Naive thymus-derived CD4-positive, alpha-beta T cell (primary cell): ENCODE measurements at regions not wholly inside any gene's neighbourhood (a gene's known extent, or its start where the extent isn't known, plus 50 kb on each side); places are given as distances from the start of the nearest gene placed in this dataset.

Source experiments
- ATAC-seq: fragments of 150-1000 bp; cut with Tn5 transposase; 2 replicates; pipeline ENCODE4 v1.10.0; 2021; ENCODE audit warnings: mild to moderate bottlenecking, moderate library complexity
- CTCF ChIA-PET: fragments of 350-600 bp; sonication (Branson Sonifier 250); formaldehyde crosslinking; loops from one replicate; lab custom pipeline; 2021; ENCODE audit warnings: antibody characterized with exemption; lab: Charles Lee
- POLR2A ChIA-PET: fragments of 350-600 bp; sonication (Branson Sonifier 250); formaldehyde crosslinking; loops from one replicate; lab custom pipeline; 2021; ENCODE audit warnings: antibody characterized with exemption, inconsistent platforms; lab: Charles Lee
- DNase-seq, 9 donors: peaks; one replicate each; pipeline versions ENCODE4 v3.0.0 to v3.0.0-alpha.2; 2020 to 2022; ENCODE audit warnings: mixed read lengths in 1 of 9
- H3K27ac ChIP-seq: one replicate; pipeline ENCODE4 v1.7.0; 2013; ENCODE audit warnings: mild to moderate bottlenecking, low read depth, low read length, moderate library complexity
- H3K27me3 ChIP-seq, 2 donors: one replicate each; pipeline ENCODE4 v1.7.0; 2013; ENCODE audit warnings: low read length in 2 of 2, mild to moderate bottlenecking in 2 of 2, moderate library complexity in 2 of 2; ENCODE audit not compliant: control insufficient read depth in 2 of 2, insufficient read depth in 2 of 2
- H3K36me3 ChIP-seq, 3 experiments: 1 replicate in 2 of 3; 2 replicates in 1 of 3; pipeline ENCODE4 v1.7.0; 2013; ENCODE audit warnings: low read length in 3 of 3, mild to moderate bottlenecking in 3 of 3, moderate library complexity in 1 of 3; ENCODE audit not compliant: insufficient read depth in 3 of 3, control insufficient read depth in 2 of 3
- H3K4me1 ChIP-seq, 2 donors: one replicate each; pipeline ENCODE4 v1.7.0; 2013; ENCODE audit warnings: low read length in 2 of 2, mild to moderate bottlenecking in 2 of 2, moderate library complexity in 1 of 2; ENCODE audit not compliant: control insufficient read depth in 2 of 2, insufficient read depth in 2 of 2
- H3K4me3 ChIP-seq: 2 replicates; pipeline ENCODE4 v1.7.0; 2013; ENCODE audit warnings: mild to moderate bottlenecking, low read length
- H3K9me3 ChIP-seq, 3 experiments: 1 replicate in 2 of 3; 2 replicates in 1 of 3; pipeline ENCODE4 v1.7.0; 2013; ENCODE audit warnings: low read length in 3 of 3; ENCODE audit not compliant: control insufficient read depth in 2 of 3
- H3K27ac Mint-ChIP-seq, 9 donors: one replicate each; pipeline ENCODE4 v1.8.0; 2020 to 2022; ENCODE audit warnings: mixed read lengths in 9 of 9, mild to moderate bottlenecking in 8 of 9, moderate library complexity in 5 of 9, inconsistent platforms in 2 of 9
- H3K27me3 Mint-ChIP-seq, 5 donors: one replicate each; pipeline ENCODE4 v1.8.0; 2021 to 2022; ENCODE audit warnings: mixed read lengths in 5 of 5, mild to moderate bottlenecking in 1 of 5
- H3K36me3 Mint-ChIP-seq, 5 donors: one replicate each; pipeline ENCODE4 v1.8.0; 2020 to 2022; ENCODE audit warnings: mixed read lengths in 5 of 5, mild to moderate bottlenecking in 3 of 5, inconsistent platforms in 1 of 5
- H3K4me1 Mint-ChIP-seq, 7 donors: one replicate each; pipeline ENCODE4 v1.8.0; 2020 to 2022; ENCODE audit warnings: mixed read lengths in 7 of 7, mild to moderate bottlenecking in 3 of 7, inconsistent platforms in 1 of 7
- H3K4me3 Mint-ChIP-seq, 10 donors: one replicate each; pipeline ENCODE4 v1.8.0; 2020 to 2022; ENCODE audit warnings: mild to moderate bottlenecking in 10 of 10, mixed read lengths in 10 of 10, moderate library complexity in 6 of 10, inconsistent platforms in 2 of 10
- H3K9me3 Mint-ChIP-seq, 11 donors: one replicate each; pipeline ENCODE4 v1.8.0; 2020 to 2022; ENCODE audit warnings: mixed read lengths in 11 of 11, mild to moderate bottlenecking in 4 of 11, inconsistent platforms in 1 of 11, moderate library complexity in 1 of 11
- intact Hi-C, 2 donors: fragments of 100-400 bp; cut with micrococcal nuclease; formaldehyde crosslinking; loops; one replicate each; pipeline ENCODE4 v1.15.1; 2023

DNA sequence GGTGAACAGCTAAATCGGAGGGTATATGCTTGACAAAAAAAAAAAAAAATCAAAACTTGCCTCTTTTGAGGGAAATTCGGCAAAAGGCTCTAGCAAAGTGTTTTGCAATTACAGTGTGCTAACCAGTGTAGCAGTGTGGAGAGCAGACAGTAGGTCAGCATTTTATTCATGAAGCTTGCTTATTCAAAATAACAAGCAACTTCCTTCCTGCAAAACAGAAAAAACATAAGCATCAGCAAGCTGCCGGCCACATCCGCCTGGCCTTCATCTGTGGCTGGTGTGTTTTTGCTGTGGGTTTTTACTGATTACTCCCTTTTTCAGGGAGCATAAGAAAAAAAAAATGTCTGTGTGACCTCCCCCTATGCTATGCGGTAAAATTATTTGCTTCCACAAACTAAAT lies 434.1 kb downstream of the OCA2 start:
- Mint-ChIP-seq H3K9me3 (peaks cover 0 to 7% (median 3%) of the 10 kb centered on the region in 11 donors), H3K27me3 (peaks cover 0 to 8% (median 0%) of the 10 kb centered on the region in 5 donors), H3K4me3 (no peak overlapping the region), H3K27ac (no peak overlapping the region), H3K36me3 (no peaks in the 10 kb centered on the region), H3K4me1 (no peaks in the 10 kb centered on the region)
- CTCF ChIA-PET: no interaction called here
- Histone ChIP-seq H3K4me3 (no peak overlapping the region), H3K36me3 (no peaks in the 10 kb centered on the region), H3K27me3 (no peaks in the 10 kb centered on the region), H3K4me1 (no peaks in the 10 kb centered on the region), H3K9me3 (no peaks in the 10 kb centered on the region), H3K27ac (no peak overlapping the region)
- ATAC-seq (no peak), DNase-seq (no peak)
- intact Hi-C loops: no loop called here
- POLR2A ChIA-PET: no interaction called here

- no peaks in the 10 kb centered on the region for H3K36me3 ChIP-seq
- no peaks in the 10 kb centered on the region for H3K9me3 ChIP-seq
- intact Hi-C loops: no loop called here
- H3K4me1 ChIP-seq: no peaks in the 10 kb centered on the region
- DNase-seq: no peak
- Mint-ChIP-seq H3K36me3 (no peaks in the 10 kb centered on the region), H3K27me3 (peaks cover 0 to 8% (median 0%) of the 10 kb centered on the region in 5 donors), H3K4me1 (no peaks in the 10 kb centered on the region), H3K4me3 (no peak overlapping the region), H3K9me3 (peaks cover 0 to 9% (median 4%) of the 10 kb centered on the region in 11 donors), H3K27ac (no peak overlapping the region)
- ATAC-seq: no peak
- H3K27me3 ChIP-seq: no peaks in the 10 kb centered on the region
- POLR2A ChIA-PET: no interaction called here
- no peak overlapping the region for H3K27ac ChIP-seq
- CTCF ChIA-PET: no interaction called here
- no peak overlapping the region for H3K4me3 ChIP-seq
Measured at GRCh38 chr15:27662892-27663291, 436.2 kb downstream of the OCA2 start.

DNA sequence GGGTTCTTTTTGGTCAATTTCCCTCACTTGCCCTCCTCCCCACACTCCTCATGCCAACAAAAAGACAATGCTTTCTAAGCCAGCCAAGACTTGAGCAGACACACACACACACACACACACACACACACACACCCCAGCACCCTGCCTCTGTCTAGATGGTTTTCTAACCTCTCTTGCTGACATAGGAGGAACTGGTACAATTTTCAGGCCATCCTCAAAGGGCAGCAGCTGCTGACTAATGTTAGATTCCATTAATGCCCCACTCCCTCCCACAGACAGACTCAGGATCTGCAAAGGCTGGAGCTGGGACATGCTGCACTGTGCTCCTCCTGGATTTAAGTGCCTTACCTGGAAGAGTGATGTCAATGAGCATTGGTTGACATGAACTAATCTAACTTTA lies 438.4 kb downstream of the OCA2 start:
- Mint-ChIP-seq H3K9me3 (peaks cover 0 to 12% (median 5%) of the 10 kb centered on the region in 11 donors), H3K27me3 (peaks cover 0 to 13% (median 0%) of the 10 kb centered on the region in 5 donors), H3K4me3 (no peak overlapping the region), H3K4me1 (no peaks in the 10 kb centered on the region), H3K36me3 (no peaks in the 10 kb centered on the region), H3K27ac (no peak overlapping the region)
- H3K27ac ChIP-seq: no peak overlapping the region
- no peak for DNase-seq
- no peaks in the 10 kb centered on the region for H3K36me3 ChIP-seq
- POLR2A ChIA-PET: no interaction called here
- H3K4me1 ChIP-seq: no peaks in the 10 kb centered on the region
- CTCF ChIA-PET: no interaction called here
- no peaks in the 10 kb centered on the region for H3K27me3 ChIP-seq
- H3K4me3 ChIP-seq: no peak overlapping the region
- H3K9me3 ChIP-seq: no peaks in the 10 kb centered on the region
- no peak for ATAC-seq
- intact Hi-C loops: no loop called here

- H3K27ac ChIP-seq: no peak overlapping the region
- no peaks in the 10 kb centered on the region for H3K27me3 ChIP-seq
- Mint-ChIP-seq H3K4me3 (no peak overlapping the region), H3K27ac (no peak overlapping the region), H3K4me1 (no peaks in the 10 kb centered on the region), H3K36me3 (no peaks in the 10 kb centered on the region), H3K27me3 (peaks cover 0 to 13% (median 0%) of the 10 kb centered on the region in 5 donors), H3K9me3 (peaks cover 0 to 12% (median 7%) of the 10 kb centered on the region in 11 donors)
- ATAC-seq (no peak), DNase-seq (no peak)
- POLR2A ChIA-PET: no interaction called here
- CTCF ChIA-PET: no interaction called here
- H3K9me3 ChIP-seq: no peaks in the 10 kb centered on the region
- intact Hi-C loops: no loop called here
- no peaks in the 10 kb centered on the region for H3K36me3 ChIP-seq
- H3K4me3 ChIP-seq: no peak overlapping the region
- H3K4me1 ChIP-seq: no peaks in the 10 kb centered on the region
Measured at GRCh38 chr15:27656296-27656987, 442.7 kb downstream of the OCA2 start.

- no peak overlapping the region for H3K27ac ChIP-seq
- intact Hi-C loops: no loop called here
- Mint-ChIP-seq H3K4me1 (no peaks in the 10 kb centered on the region), H3K36me3 (no peaks in the 10 kb centered on the region), H3K27me3 (peaks cover 0 to 9% (median 0%) of the 10 kb centered on the region in 5 donors), H3K27ac (no peak overlapping the region), H3K4me3 (no peak overlapping the region), H3K9me3 (peaks cover 0 to 14% (median 6%) of the 10 kb centered on the region in 11 donors)
- no peaks in the 10 kb centered on the region for H3K36me3 ChIP-seq
- ChIA-PET CTCF (no interaction called here), POLR2A (no interaction called here)
- no peaks in the 10 kb centered on the region for H3K9me3 ChIP-seq
- no peaks in the 10 kb centered on the region for H3K27me3 ChIP-seq
- no peaks in the 10 kb centered on the region for H3K4me1 ChIP-seq
- no peak overlapping the region for H3K4me3 ChIP-seq
- DNase-seq (no peak), ATAC-seq (no peak)
Measured at GRCh38 chr15:27655056-27655455, 444.1 kb downstream of the OCA2 start.

DNA sequence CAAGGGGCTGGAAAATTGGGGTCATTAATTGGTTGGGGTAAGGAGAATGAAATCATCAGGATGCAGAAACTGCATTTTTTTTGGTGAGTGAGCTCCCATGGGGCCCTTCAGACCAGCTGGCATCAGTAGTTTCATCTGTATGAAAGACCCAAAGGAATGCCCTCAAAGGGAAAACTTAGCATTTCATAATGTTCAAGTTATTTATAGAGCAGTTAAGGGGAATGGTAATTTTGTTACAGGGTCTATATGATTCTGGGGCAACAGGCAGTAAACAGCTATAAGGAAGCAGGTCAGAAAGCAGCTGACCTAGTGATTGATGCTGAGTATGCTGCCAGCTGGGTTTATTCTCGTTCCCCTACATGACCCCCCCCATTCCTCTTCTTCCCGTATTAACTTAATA lies 448.9 kb downstream of the OCA2 start:
- Histone ChIP-seq H3K27me3 (no peaks in the 10 kb centered on the region), H3K4me3 (no peak overlapping the region), H3K9me3 (no peaks in the 10 kb centered on the region), H3K36me3 (no peaks in the 10 kb centered on the region), H3K4me1 (no peaks in the 10 kb centered on the region), H3K27ac (no peak overlapping the region)
- Mint-ChIP-seq H3K27me3 (peaks cover 0 to 8% (median 0%) of the 10 kb centered on the region in 5 donors), H3K9me3 (peaks cover 2 to 14% (median 7%) of the 10 kb centered on the region in 11 donors), H3K36me3 (no peaks in the 10 kb centered on the region), H3K4me1 (no peaks in the 10 kb centered on the region), H3K27ac (no peak overlapping the region), H3K4me3 (no peak overlapping the region)
- ATAC-seq: no peak
- intact Hi-C loops: no loop called here
- DNase-seq: no peak
- POLR2A ChIA-PET: no interaction called here
- CTCF ChIA-PET: no interaction called here

DNA sequence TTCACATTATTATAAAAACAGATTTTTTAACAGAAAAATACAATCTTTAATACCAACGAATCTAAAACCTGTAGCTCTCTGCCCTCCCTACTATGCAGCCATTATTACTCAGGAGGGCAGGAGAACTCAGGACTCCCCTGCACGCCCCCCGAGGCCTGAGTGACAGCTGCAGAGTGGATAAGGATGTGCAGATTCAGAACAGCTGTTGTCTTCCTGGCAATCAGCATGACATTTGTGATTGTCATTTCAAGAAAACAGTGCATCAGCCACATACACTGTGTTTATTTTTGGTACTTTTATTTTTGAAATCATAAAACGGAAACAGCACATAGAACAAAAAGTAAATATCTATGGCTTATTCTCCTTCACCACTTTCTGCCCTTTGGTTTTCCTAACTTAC lies 450.8 kb downstream of the OCA2 start:
- Histone ChIP-seq H3K4me1 (no peaks in the 10 kb centered on the region), H3K36me3 (no peaks in the 10 kb centered on the region), H3K27me3 (no peaks in the 10 kb centered on the region), H3K27ac (no peak overlapping the region), H3K4me3 (no peak overlapping the region), H3K9me3 (no peaks in the 10 kb centered on the region)
- Mint-ChIP-seq H3K4me1 (no peaks in the 10 kb centered on the region), H3K27me3 (peaks cover 0 to 8% (median 0%) of the 10 kb centered on the region in 5 donors), H3K36me3 (no peaks in the 10 kb centered on the region), H3K9me3 (peaks cover 2 to 24% (median 11%) of the 10 kb centered on the region in 11 donors), H3K4me3 (no peak overlapping the region), H3K27ac (no peak overlapping the region)
- intact Hi-C loops: no loop called here
- DNase-seq: no peak
- no peak for ATAC-seq
- ChIA-PET POLR2A (no interaction called here), CTCF (no interaction called here)
